Upper lobe of left lung (tissue), 6 donors: ENCODE measurements at regions not wholly inside any gene's neighbourhood (a gene's known extent, or its start where the extent isn't known, plus 50 kb on each side); places are given as distances from the start of the nearest gene placed in this dataset.

Source experiments
- ATAC-seq, 2 donors: fragments of 200-7000 bp; cut with Tn5 transposase; one replicate each; pipeline ENCODE4 v1.9.1; 2022; ENCODE audit warnings: mild to moderate bottlenecking in 2 of 2, moderate library complexity in 2 of 2; ENCODE audit not compliant: low FRiP score in 2 of 2
- DNase-seq, 2 donors: peaks; one replicate each; pipeline ENCODE4 v3.0.0-alpha.2; 2019 to 2020
- H3K27ac ChIP-seq, 4 donors: fragments of 200-600 bp; sonication (generic); one replicate each; pipeline ENCODE4 v1.5.1; 2016 to 2019
- H3K27me3 ChIP-seq, 4 donors: fragments of 200-600 bp; sonication (generic); one replicate each; pipeline ENCODE4 v1.5.1; 2017 to 2019
- H3K36me3 ChIP-seq, 4 donors: fragments of 200-600 bp; sonication (generic); one replicate each; pipeline ENCODE4 v1.5.1; 2016 to 2019
- H3K4me1 ChIP-seq, 4 donors: fragments of 200-600 bp; sonication (generic); one replicate each; pipeline ENCODE4 v1.5.1; 2018 to 2019
- H3K4me3 ChIP-seq, 4 donors: fragments of 200-600 bp; sonication (generic); one replicate each; pipeline ENCODE4 v1.5.1; 2017 to 2019; ENCODE audit warnings: mild to moderate bottlenecking in 2 of 4, moderate library complexity in 1 of 4
- H3K9me3 ChIP-seq, 4 donors: fragments of 200-600 bp; sonication (generic); one replicate each; pipeline ENCODE4 v1.5.1; 2018 to 2019
- CTCF ChIP-seq, 6 experiments: fragments of 450-650 bp in 4 of 6; fragments of 200-600 bp in 2 of 6; sonication (generic) in 2 of 6; IDR thresholded peaks; one replicate each; pipeline ENCODE4 v1.5.1; 2016 to 2019; ENCODE audit warnings: antibody characterized with exemption in 6 of 6
- EP300 ChIP-seq, 4 donors: sonication (generic); formaldehyde crosslinking; IDR thresholded peaks; one replicate each; pipeline ENCODE4 v1.5.1; 2017; ENCODE audit warnings: antibody characterized with exemption in 4 of 4, control low read depth in 2 of 4
- POLR2A ChIP-seq, 4 donors: fragments of 450-650 bp; IDR thresholded peaks; one replicate each; pipeline ENCODE4 v1.5.1; 2016 to 2017; ENCODE audit warnings: antibody characterized with exemption in 4 of 4, mild to moderate bottlenecking in 2 of 4
- POLR2AphosphoS5 ChIP-seq, 2 donors: sonication (generic); formaldehyde crosslinking; IDR thresholded peaks; one replicate each; pipeline ENCODE4 v1.5.1; 2017; ENCODE audit warnings: antibody characterized with exemption in 2 of 2
- WGBS, 2 donors: methylation state at CpG; one replicate each; pipeline ENCODE4 v1.1.5; 2017 to 2018; 5-methylcytosine and 5-hydroxymethylcytosine counted together
- donor health status: DM: no; HTN: no; CAD: no; lungs with moderate emphysema.
- donor health status: DM: no; HTN: yes; CAD: no; lungs with severe emphysema.

- Histone ChIP-seq H3K36me3 (no peaks in the 10 kb centered on the region), H3K9me3 (no peaks in the 10 kb centered on the region), H3K4me1 (no peaks in the 10 kb centered on the region), H3K4me3 (no peak overlapping the region), H3K27me3 (no peaks in the 10 kb centered on the region), H3K27ac (no peak overlapping the region)
- ATAC-seq (no peak), DNase-seq (no peak)
- TF ChIP-seq POLR2A (IDR thresholded peaks at IDR 0.05) (no peak), POLR2AphosphoS5 (IDR thresholded peaks at IDR 0.05) (no peak), EP300 (IDR thresholded peaks at IDR 0.05) (no peak), CTCF (IDR thresholded peaks at IDR 0.05) (no peak)
- 78 to 100% methylated on average over 1 of the region's 1 CpG for WGBS, 2 donors
Observed at GRCh38 chrX:113305496-113305895, 464.9 kb upstream of the AMOT start.

- Histone ChIP-seq H3K4me3 (no peak overlapping the region), H3K9me3 (no peaks in the 10 kb centered on the region), H3K36me3 (no peaks in the 10 kb centered on the region), H3K4me1 (no peaks in the 10 kb centered on the region), H3K27ac (no peak overlapping the region), H3K27me3 (no peaks in the 10 kb centered on the region)
- no peak for TF ChIP-seq EP300 (IDR thresholded peaks at IDR 0.05)
- TF ChIP-seq POLR2A (IDR thresholded peaks at IDR 0.05), result no peak
- no peak for TF ChIP-seq POLR2AphosphoS5 (IDR thresholded peaks at IDR 0.05)
- TF ChIP-seq CTCF (IDR thresholded peaks at IDR 0.05), result no peak
- ATAC-seq (no peak), DNase-seq (no peak)
- 67 to 68% methylated on average over 3 of the region's 3 CpGs for WGBS, 2 donors
Observed at GRCh38 chrX:113300580-113300979, 459.9 kb upstream of the AMOT start.

GRCh38 chrX:113297437-113297836 lies 456.8 kb upstream of the AMOT start:
- no peak for ATAC-seq
- Histone ChIP-seq H3K36me3 (no peaks in the 10 kb centered on the region), H3K4me1 (no peaks in the 10 kb centered on the region), H3K27me3 (no peaks in the 10 kb centered on the region), H3K27ac (no peak overlapping the region), H3K9me3 (no peaks in the 10 kb centered on the region), H3K4me3 (no peak overlapping the region)
- no peak for DNase-seq
- no peak for TF ChIP-seq POLR2AphosphoS5 (IDR thresholded peaks at IDR 0.05)

- Histone ChIP-seq H3K27me3 (no peaks in the 10 kb centered on the region), H3K27ac (no peak overlapping the region), H3K36me3 (no peaks in the 10 kb centered on the region), H3K9me3 (no peaks in the 10 kb centered on the region), H3K4me1 (no peaks in the 10 kb centered on the region), H3K4me3 (no peak overlapping the region)
- 43 to 50% methylated on average over 1 of the region's 1 CpG for WGBS, 2 donors
- ATAC-seq (no peak), DNase-seq (no peak)
- TF ChIP-seq POLR2AphosphoS5 (IDR thresholded peaks at IDR 0.05) (no peak), CTCF (IDR thresholded peaks at IDR 0.05) (no peak), EP300 (IDR thresholded peaks at IDR 0.05) (no peak), POLR2A (IDR thresholded peaks at IDR 0.05) (no peak)
Observed at GRCh38 chrX:113289503-113289902, 448.9 kb upstream of the AMOT start.

- H3K4me3 ChIP-seq, result no peak overlapping the region
- no peaks in the 10 kb centered on the region for H3K36me3 ChIP-seq
- no peaks in the 10 kb centered on the region for H3K9me3 ChIP-seq
- DNase-seq (no peak), ATAC-seq (no peak)
- no peaks in the 10 kb centered on the region for H3K27me3 ChIP-seq
- no peak overlapping the region for H3K27ac ChIP-seq
- TF ChIP-seq EP300 (IDR thresholded peaks at IDR 0.05) (no peak), CTCF (IDR thresholded peaks at IDR 0.05) (no peak), POLR2AphosphoS5 (IDR thresholded peaks at IDR 0.05) (no peak), POLR2A (IDR thresholded peaks at IDR 0.05) (no peak)
- no peaks in the 10 kb centered on the region for H3K4me1 ChIP-seq
- 78 to 88% methylated on average over 4 of the region's 4 CpGs for WGBS, 2 donors
Observed at GRCh38 chrX:113287761-113288160, 447.1 kb upstream of the AMOT start.
